T-helper 17 cell (primary cell): ENCODE measurements at regions not wholly inside any gene's neighbourhood (a gene's known extent, or its start where the extent isn't known, plus 50 kb on each side); places are given as distances from the start of the nearest gene placed in this dataset.

Experiments used
- ATAC-seq: fragments of 150-1000 bp; cut with Tn5 transposase; 2 replicates; pipeline ENCODE4 v1.10.0; 2021; ENCODE audit warnings: mild to moderate bottlenecking, moderate library complexity
- DNase-seq, 3 donors: peaks; one replicate each; pipeline versions ENCODE4 v3.0.0 to v3.0.0-alpha.2; 2020 to 2021
- H3K9me3 ChIP-seq: one replicate; pipeline ENCODE4 v1.7.0; 2013; ENCODE audit warnings: low read length, mild to moderate bottlenecking; ENCODE audit not compliant: control insufficient read depth, poor library complexity, severe bottlenecking
- H3K27ac Mint-ChIP-seq: one replicate; pipeline ENCODE4 v1.8.0; 2022; ENCODE audit warnings: mild to moderate bottlenecking, moderate library complexity, mixed read lengths
- H3K27me3 Mint-ChIP-seq: one replicate; pipeline ENCODE4 v1.8.0; 2022; ENCODE audit warnings: mixed read lengths
- H3K36me3 Mint-ChIP-seq: one replicate; pipeline ENCODE4 v1.8.0; 2022; ENCODE audit warnings: low read depth, mixed read lengths
- H3K4me1 Mint-ChIP-seq: one replicate; pipeline ENCODE4 v1.8.0; 2022; ENCODE audit warnings: mild to moderate bottlenecking, mixed read lengths
- H3K4me3 Mint-ChIP-seq: one replicate; pipeline ENCODE4 v1.8.0; 2022; ENCODE audit warnings: mild to moderate bottlenecking, moderate library complexity, mixed read lengths

GRCh38 chr20:46840054-46840729 lies 54.5 kb upstream of the EYA2 start:
- Mint-ChIP-seq H3K27me3 (peaks cover 35% of the 10 kb centered on the region), H3K4me1 (no peaks in the 10 kb centered on the region), H3K4me3 (no peak overlapping the region), H3K36me3 (no peaks in the 10 kb centered on the region), H3K27ac (no peak overlapping the region)
- no peaks in the 10 kb centered on the region for H3K9me3 ChIP-seq
- no peak for DNase-seq
- no peak for ATAC-seq
